HG03045 (cell line): ENCODE measurements at regions not wholly inside any gene's neighbourhood (a gene's known extent, or its start where the extent isn't known, plus 50 kb on each side); places are given as distances from the start of the nearest gene placed in this dataset.
"Not testable (repeated sequence)": the region's sequence is repeated elsewhere in the genome, so short reads cannot be mapped to it uniquely, and the experiment has no call there.

Source experiments
- ATAC-seq: cut with Tn5 transposase; IDR thresholded peaks from one replicate; pipeline ENCODE4 v1.9.1; 2021; ENCODE audit warnings: mild to moderate bottlenecking, moderate library complexity; ENCODE audit not compliant: unreplicated experiment

GRCh38 chr12:22808860-22809259 is 183.9 kb downstream of the ETNK1 start:
- ATAC-seq: no peak

GRCh38 chr12:22810036-22810435 is 185.1 kb downstream of the ETNK1 start:
- ATAC-seq: no peak

- no peak for ATAC-seq
Observed at GRCh38 chr12:22812531-22812930, 187.6 kb downstream of the ETNK1 start.

- no peak for ATAC-seq
Observed at GRCh38 chr12:22821985-22822384, 197.0 kb downstream of the ETNK1 start.

GRCh38 chr12:22826026-22826425 is 201.1 kb downstream of the ETNK1 start:
- no peak for ATAC-seq

- not testable (repeated sequence) for ATAC-seq
Observed at GRCh38 chr12:22826446-22826981, 201.5 kb downstream of the ETNK1 start.

GRCh38 chr12:22828066-22828465 is 203.1 kb downstream of the ETNK1 start:
- no peak for ATAC-seq

- no peak for ATAC-seq
Observed at GRCh38 chr12:22835431-22835830, 210.5 kb downstream of the ETNK1 start.

- ATAC-seq: no peak
Observed at GRCh38 chr12:22850185-22850584, 225.2 kb downstream of the ETNK1 start.

- ATAC-seq: no peak
Observed at GRCh38 chr12:22851532-22851931, 226.6 kb downstream of the ETNK1 start.

GRCh38 chr12:22855456-22855855 is 230.5 kb downstream of the ETNK1 start:
- no peak for ATAC-seq

- no peak for ATAC-seq
Observed at GRCh38 chr12:22856178-22856577, 231.2 kb downstream of the ETNK1 start.

- ATAC-seq: no peak
Observed at GRCh38 chr12:22858849-22859570, 234.0 kb downstream of the ETNK1 start.

GRCh38 chr12:22860926-22861325 is 236.0 kb downstream of the ETNK1 start:
- ATAC-seq: no peak

GRCh38 chr12:22865822-22866221 is 240.9 kb downstream of the ETNK1 start:
- no peak for ATAC-seq

GRCh38 chr12:22866406-22866805 is 241.4 kb downstream of the ETNK1 start:
- ATAC-seq: no peak

- ATAC-seq: no peak
Observed at GRCh38 chr12:22874151-22874550, 249.2 kb downstream of the ETNK1 start.

- ATAC-seq: no peak
Observed at GRCh38 chr12:22876262-22876661, 251.3 kb downstream of the ETNK1 start.

- ATAC-seq: no peak
Observed at GRCh38 chr12:22879203-22879602, 254.2 kb downstream of the ETNK1 start.

- no peak for ATAC-seq
Observed at GRCh38 chr12:22880331-22880730, 255.4 kb downstream of the ETNK1 start.

- ATAC-seq: no peak
Observed at GRCh38 chr12:22880807-22881206, 255.8 kb downstream of the ETNK1 start.

GRCh38 chr12:22881878-22882385 is 257.0 kb downstream of the ETNK1 start:
- ATAC-seq: no peak

- ATAC-seq: no peak
Observed at GRCh38 chr12:22882559-22882958, 257.6 kb downstream of the ETNK1 start.
